Ascending aorta (tissue), 2 donors: ENCODE measurements at regions not wholly inside any gene's neighbourhood (a gene's known extent, or its start where the extent isn't known, plus 50 kb on each side); places are given as distances from the start of the nearest gene placed in this dataset.

Experiments used
- DNase-seq, 2 donors: peaks; one replicate each; pipeline ENCODE4 v3.0.0-alpha.2; 2019; ENCODE audit warnings: low spot score in 2 of 2
- H3K27ac ChIP-seq, 2 donors: fragments of 200-600 bp; sonication (generic); one replicate each; pipeline ENCODE4 v1.5.1; 2016 to 2017; ENCODE audit warnings: mild to moderate bottlenecking in 1 of 2
- H3K27me3 ChIP-seq: fragments of 200-600 bp; sonication (generic); one replicate; pipeline ENCODE4 v1.5.1; 2017
- H3K36me3 ChIP-seq, 2 donors: fragments of 200-600 bp; sonication (generic); one replicate each; pipeline ENCODE4 v1.5.1; 2016
- H3K4me1 ChIP-seq, 2 donors: fragments of 200-600 bp; sonication (generic); one replicate each; pipeline ENCODE4 v1.5.1; 2016 to 2017; ENCODE audit warnings: mild to moderate bottlenecking in 1 of 2
- H3K4me3 ChIP-seq, 2 donors: fragments of 200-600 bp; sonication (generic); one replicate each; pipeline ENCODE4 v1.5.1; 2016 to 2017; ENCODE audit warnings: mild to moderate bottlenecking in 1 of 2
- H3K9me3 ChIP-seq, 2 donors: fragments of 200-600 bp; sonication (generic); one replicate each; pipeline ENCODE4 v1.5.1; 2016
- CTCF ChIP-seq, 3 experiments: fragments of 200-600 bp in 2 of 3; fragments of 450-650 bp in 1 of 3; sonication (generic) in 2 of 3; IDR thresholded peaks; one replicate each; pipeline ENCODE4 v1.5.1; 2016 to 2019; ENCODE audit warnings: antibody characterized with exemption in 3 of 3, mild to moderate bottlenecking in 1 of 3, moderate library complexity in 1 of 3
- intact Hi-C: fragments of 100-400 bp; cut with DNase I; formaldehyde crosslinking; loops from one replicate; pipeline ENCODE4 v1.15.1; 2023

- Histone ChIP-seq H3K9me3 (no peaks in the 10 kb centered on the region), H3K4me3 (no peak overlapping the region), H3K4me1 (no peaks in the 10 kb centered on the region), H3K27me3 (no peaks in the 10 kb centered on the region), H3K36me3 (no peaks in the 10 kb centered on the region), H3K27ac (no peak overlapping the region)
- TF ChIP-seq CTCF (IDR thresholded peaks at IDR 0.05) = no peak
- intact Hi-C loops = no loop called here
- no peak for DNase-seq
Observed at GRCh38 chr12:111168009-111168900, 200.6 kb downstream of the PHETA1 start.

GRCh38 chr12:111166779-111167540, 201.9 kb downstream of the PHETA1 start:
- H3K4me3 ChIP-seq = no peak overlapping the region
- H3K4me1 ChIP-seq = no peaks in the 10 kb centered on the region
- no peaks in the 10 kb centered on the region for H3K36me3 ChIP-seq
- DNase-seq = no peak
- intact Hi-C loops = no loop called here
- no peak overlapping the region for H3K27ac ChIP-seq
- H3K9me3 ChIP-seq = no peaks in the 10 kb centered on the region
- TF ChIP-seq CTCF (IDR thresholded peaks at IDR 0.05) = no peak
- no peaks in the 10 kb centered on the region for H3K27me3 ChIP-seq

GRCh38 chr12:111164833-111165525, 203.9 kb downstream of the PHETA1 start:
- H3K9me3 ChIP-seq = no peaks in the 10 kb centered on the region
- no peaks in the 10 kb centered on the region for H3K36me3 ChIP-seq
- H3K4me1 ChIP-seq = no peaks in the 10 kb centered on the region
- TF ChIP-seq CTCF (IDR thresholded peaks at IDR 0.05) = no peak
- H3K27ac ChIP-seq = no peak overlapping the region
- H3K4me3 ChIP-seq = no peak overlapping the region
- H3K27me3 ChIP-seq = no peaks in the 10 kb centered on the region
- no peak for DNase-seq
- intact Hi-C loops = no loop called here

GRCh38 chr12:111163422-111163821, 205.5 kb downstream of the PHETA1 start:
- H3K27ac ChIP-seq = no peak overlapping the region
- intact Hi-C loops = no loop called here
- H3K9me3 ChIP-seq = no peaks in the 10 kb centered on the region
- H3K4me3 ChIP-seq = no peak overlapping the region
- H3K4me1 ChIP-seq = no peaks in the 10 kb centered on the region
- no peak for DNase-seq
- no peaks in the 10 kb centered on the region for H3K27me3 ChIP-seq
- no peaks in the 10 kb centered on the region for H3K36me3 ChIP-seq
- no peak for TF ChIP-seq CTCF (IDR thresholded peaks at IDR 0.05)

GRCh38 chr12:111161898-111162297, 207.0 kb downstream of the PHETA1 start:
- TF ChIP-seq CTCF (IDR thresholded peaks at IDR 0.05) = no peak
- H3K4me3 ChIP-seq = no peak overlapping the region
- H3K27ac ChIP-seq = no peak overlapping the region

More at GRCh38 chr12:111161898-111162297, 207.0 kb downstream of the PHETA1 start:
- intact Hi-C loops = no loop called here
- H3K9me3 ChIP-seq = no peaks in the 10 kb centered on the region
- H3K4me1 ChIP-seq = no peaks in the 10 kb centered on the region
- no peak for DNase-seq
- no peaks in the 10 kb centered on the region for H3K36me3 ChIP-seq
- no peaks in the 10 kb centered on the region for H3K27me3 ChIP-seq
